ENCODE measurements at regions not wholly inside any gene's neighbourhood (a gene's known extent, or its start where the extent isn't known, plus 50 kb on each side); places are given as distances from the start of the nearest gene placed in this dataset.
"Not testable (repeated sequence)": the region's sequence is repeated elsewhere in the genome, so short reads cannot be mapped to it uniquely, and the experiment has no call there.

DNA sequence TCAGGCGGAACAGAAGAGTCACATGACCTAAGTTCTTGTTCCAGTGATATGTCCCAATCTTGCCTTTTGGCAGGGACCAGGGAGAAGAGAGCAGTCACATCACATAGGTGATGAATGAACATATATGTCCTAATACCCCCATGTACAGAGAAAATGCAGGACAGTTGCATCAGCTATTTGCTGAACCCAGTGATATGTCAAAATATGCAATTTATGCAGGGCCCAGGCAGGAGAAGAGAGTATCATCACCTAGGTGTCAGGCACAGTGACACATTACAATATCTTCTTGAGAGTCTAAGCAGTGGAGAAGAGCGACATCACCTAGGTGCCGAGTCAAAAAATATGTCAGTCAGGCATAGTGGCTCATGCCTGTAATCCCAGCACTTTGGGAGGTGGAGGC is 139.9 kb downstream of the ZNF675 start:
- H3K4me1 Mint-ChIP-seq (ENCODE audit: low read depth) = no peaks in the 10 kb centered on the region
- peaks cover 75% of the 10 kb centered on the region for H3K9me3 Mint-ChIP-seq
- no peaks in the 10 kb centered on the region for H3K36me3 Mint-ChIP-seq (ENCODE audit: low read depth)
- no peaks in the 10 kb centered on the region for H3K27me3 Mint-ChIP-seq (ENCODE audit: low read depth)
- no peak overlapping the region for H3K4me3 Mint-ChIP-seq
- no peak overlapping the region for H3K27ac Mint-ChIP-seq

GRCh38 chr19:23543351-23543750 is 143.7 kb downstream of the ZNF675 start:
- Mint-ChIP-seq H3K27ac (no peak overlapping the region), H3K4me1 (ENCODE audit: low read depth) (no peaks in the 10 kb centered on the region), H3K27me3 (ENCODE audit: low read depth) (no peaks in the 10 kb centered on the region), H3K9me3 (peaks cover 77% of the 10 kb centered on the region), H3K4me3 (no peak overlapping the region), H3K36me3 (ENCODE audit: low read depth) (no peaks in the 10 kb centered on the region)

- no peaks in the 10 kb centered on the region for H3K27me3 Mint-ChIP-seq (ENCODE audit: low read depth)
- H3K4me1 Mint-ChIP-seq (ENCODE audit: low read depth) = no peaks in the 10 kb centered on the region
- H3K4me3 Mint-ChIP-seq = no peak overlapping the region
- H3K9me3 Mint-ChIP-seq = peaks cover 73% of the 10 kb centered on the region
- H3K36me3 Mint-ChIP-seq (ENCODE audit: low read depth) = no peaks in the 10 kb centered on the region
- no peak overlapping the region for H3K27ac Mint-ChIP-seq
Measured at GRCh38 chr19:23542562-23542961, 144.4 kb downstream of the ZNF675 start.

DNA sequence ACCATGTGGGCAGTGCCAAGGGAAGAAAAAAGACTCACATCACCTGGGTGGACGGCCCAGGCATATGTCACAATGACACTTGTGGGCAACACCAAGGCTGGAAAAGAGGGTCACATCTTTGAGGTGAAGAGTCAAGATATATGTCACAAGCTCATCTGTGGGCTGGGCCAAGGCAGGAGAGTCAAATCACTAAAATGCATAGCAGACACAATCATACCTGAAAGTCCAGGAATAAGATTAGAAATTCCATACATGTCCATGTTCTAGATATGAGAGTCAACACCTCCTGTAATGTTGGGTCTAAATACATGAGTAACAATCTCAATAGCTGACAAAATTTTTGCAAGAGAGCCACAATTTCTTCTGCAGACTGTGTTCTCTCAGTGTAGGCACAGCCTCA is 145.0 kb downstream of the ZNF675 start:
- Mint-ChIP-seq H3K9me3 (peaks cover 68% of the 10 kb centered on the region), H3K4me1 (ENCODE audit: low read depth) (no peaks in the 10 kb centered on the region), H3K4me3 (no peak overlapping the region), H3K27me3 (ENCODE audit: low read depth) (no peaks in the 10 kb centered on the region), H3K27ac (no peak overlapping the region), H3K36me3 (ENCODE audit: low read depth) (no peaks in the 10 kb centered on the region)

DNA sequence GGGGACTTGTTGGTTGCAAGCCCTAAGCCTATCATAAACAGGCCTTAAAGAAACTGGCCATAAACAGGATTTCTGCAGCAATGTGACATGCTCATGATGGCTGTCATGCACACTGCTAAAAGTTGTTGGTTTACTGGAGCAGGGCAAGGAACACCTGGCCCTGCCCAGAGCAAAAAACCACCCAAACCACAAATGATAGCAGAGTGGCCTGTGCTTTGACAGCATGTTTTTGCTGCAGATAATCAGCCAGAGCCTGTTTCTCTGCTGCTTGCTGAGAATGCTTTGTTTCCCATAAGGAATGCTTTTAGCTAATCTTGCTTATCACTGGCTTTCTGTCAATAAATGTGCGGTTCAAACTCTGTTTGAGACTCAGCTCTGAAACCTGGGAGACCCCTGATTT is 144.9 kb upstream of the ZNF91 start:
- H3K27me3 Mint-ChIP-seq (ENCODE audit: low read depth); H3K4me3 Mint-ChIP-seq; H3K4me1 Mint-ChIP-seq (ENCODE audit: low read depth); H3K27ac Mint-ChIP-seq; H3K36me3 Mint-ChIP-seq (ENCODE audit: low read depth): not testable (repeated sequence)
- H3K9me3 Mint-ChIP-seq = peaks cover 60% of the 10 kb centered on the region

GRCh38 chr19:23539499-23539898 is 144.2 kb upstream of the ZNF91 start:
- no peaks in the 10 kb centered on the region for H3K4me1 Mint-ChIP-seq (ENCODE audit: low read depth)
- no peaks in the 10 kb centered on the region for H3K36me3 Mint-ChIP-seq (ENCODE audit: low read depth)
- peaks cover 55% of the 10 kb centered on the region for H3K9me3 Mint-ChIP-seq
- no peaks in the 10 kb centered on the region for H3K27me3 Mint-ChIP-seq (ENCODE audit: low read depth)
- H3K4me3 Mint-ChIP-seq = no peak overlapping the region
- H3K27ac Mint-ChIP-seq = no peak overlapping the region

- not testable (repeated sequence) for H3K4me1 Mint-ChIP-seq (ENCODE audit: low read depth); H3K4me3 Mint-ChIP-seq; H3K36me3 Mint-ChIP-seq (ENCODE audit: low read depth); H3K27me3 Mint-ChIP-seq (ENCODE audit: low read depth); H3K27ac Mint-ChIP-seq
- peaks cover 47% of the 10 kb centered on the region for H3K9me3 Mint-ChIP-seq
Measured at GRCh38 chr19:23537136-23537535, 141.9 kb upstream of the ZNF91 start.

- H3K4me3 Mint-ChIP-seq; H3K27ac Mint-ChIP-seq; H3K4me1 Mint-ChIP-seq (ENCODE audit: low read depth); H3K27me3 Mint-ChIP-seq (ENCODE audit: low read depth); H3K36me3 Mint-ChIP-seq (ENCODE audit: low read depth): not testable (repeated sequence)
- peaks cover 44% of the 10 kb centered on the region for H3K9me3 Mint-ChIP-seq
Measured at GRCh38 chr19:23536341-23536740, 141.1 kb upstream of the ZNF91 start.

- not testable (repeated sequence) for H3K36me3 Mint-ChIP-seq (ENCODE audit: low read depth); H3K4me3 Mint-ChIP-seq; H3K4me1 Mint-ChIP-seq (ENCODE audit: low read depth); H3K27me3 Mint-ChIP-seq (ENCODE audit: low read depth); H3K27ac Mint-ChIP-seq
- peaks cover 43% of the 10 kb centered on the region for H3K9me3 Mint-ChIP-seq
Measured at GRCh38 chr19:23535901-23536300, 140.6 kb upstream of the ZNF91 start.

- H3K36me3 Mint-ChIP-seq (ENCODE audit: low read depth); H3K4me3 Mint-ChIP-seq; H3K4me1 Mint-ChIP-seq (ENCODE audit: low read depth); H3K27ac Mint-ChIP-seq; H3K27me3 Mint-ChIP-seq (ENCODE audit: low read depth): not testable (repeated sequence)
- H3K9me3 Mint-ChIP-seq = peaks cover 49% of the 10 kb centered on the region
Measured at GRCh38 chr19:23533441-23533840, 138.2 kb upstream of the ZNF91 start.

GRCh38 chr19:23531976-23532375 is 136.7 kb upstream of the ZNF91 start:
- peaks cover 57% of the 10 kb centered on the region for H3K9me3 Mint-ChIP-seq
- H3K36me3 Mint-ChIP-seq (ENCODE audit: low read depth) = no peaks in the 10 kb centered on the region
- no peak overlapping the region for H3K4me3 Mint-ChIP-seq
- H3K27ac Mint-ChIP-seq = no peak overlapping the region
- H3K4me1 Mint-ChIP-seq (ENCODE audit: low read depth) = no peaks in the 10 kb centered on the region
- no peaks in the 10 kb centered on the region for H3K27me3 Mint-ChIP-seq (ENCODE audit: low read depth)

DNA sequence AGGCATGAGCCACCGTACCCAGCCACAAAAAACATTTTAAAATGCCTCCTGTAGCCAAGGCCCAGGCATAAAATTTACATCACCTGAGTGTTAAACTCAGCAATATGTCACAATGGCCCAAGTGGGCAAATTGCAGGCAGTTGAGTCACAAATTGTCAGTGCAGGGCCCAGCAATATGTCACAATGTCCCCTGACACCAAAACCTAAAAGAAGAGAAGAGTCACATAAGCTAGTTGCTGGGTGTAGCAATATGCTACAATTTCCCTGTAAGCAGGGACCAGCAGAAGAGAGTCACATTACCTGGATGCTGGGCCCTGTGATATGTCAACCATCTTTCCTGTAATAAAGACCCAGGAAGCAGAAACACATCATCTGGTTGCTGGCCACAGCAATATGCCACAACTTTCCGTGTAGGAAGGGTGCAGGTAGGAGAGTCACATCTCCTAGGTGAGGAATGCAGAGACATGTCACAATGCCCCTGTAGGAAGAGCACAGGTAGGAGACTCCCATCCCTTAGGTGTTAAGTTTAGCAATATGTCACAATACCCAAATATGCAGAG is 136.0 kb upstream of the ZNF91 start:
- Mint-ChIP-seq H3K4me1 (ENCODE audit: low read depth) (no peaks in the 10 kb centered on the region), H3K27ac (no peak overlapping the region), H3K36me3 (ENCODE audit: low read depth) (no peaks in the 10 kb centered on the region), H3K9me3 (peaks cover 56% of the 10 kb centered on the region), H3K27me3 (ENCODE audit: low read depth) (no peaks in the 10 kb centered on the region), H3K4me3 (no peak overlapping the region)

GRCh38 chr19:23528376-23528775 is 133.1 kb upstream of the ZNF91 start:
- H3K4me1 Mint-ChIP-seq (ENCODE audit: low read depth) = no peaks in the 10 kb centered on the region
- no peaks in the 10 kb centered on the region for H3K27me3 Mint-ChIP-seq (ENCODE audit: low read depth)
- H3K36me3 Mint-ChIP-seq (ENCODE audit: low read depth) = no peaks in the 10 kb centered on the region
- H3K27ac Mint-ChIP-seq = no peak overlapping the region
- peaks cover 57% of the 10 kb centered on the region for H3K9me3 Mint-ChIP-seq
- H3K4me3 Mint-ChIP-seq = no peak overlapping the region

DNA sequence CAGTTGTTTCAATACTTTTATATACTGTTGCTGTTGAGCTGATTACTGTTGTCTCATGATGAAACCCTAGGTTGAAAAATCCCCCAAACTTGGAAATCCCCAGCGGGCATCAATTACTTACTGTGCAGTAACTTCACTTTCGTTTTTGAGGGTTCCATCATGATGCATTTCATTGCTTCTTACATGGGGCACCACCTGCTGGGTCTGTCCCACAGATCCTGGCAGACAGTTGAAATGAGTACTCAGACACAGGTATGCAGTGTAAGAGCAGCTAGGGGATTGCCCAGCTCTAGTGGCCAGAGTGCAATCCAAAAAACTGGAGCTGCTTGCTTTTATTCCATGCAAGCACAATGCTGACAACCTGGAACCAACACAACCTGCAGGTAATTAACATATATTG is 132.5 kb upstream of the ZNF91 start:
- no peaks in the 10 kb centered on the region for H3K27me3 Mint-ChIP-seq (ENCODE audit: low read depth)
- H3K36me3 Mint-ChIP-seq (ENCODE audit: low read depth) = no peaks in the 10 kb centered on the region
- H3K4me3 Mint-ChIP-seq = no peak overlapping the region
- peaks cover 55% of the 10 kb centered on the region for H3K9me3 Mint-ChIP-seq
- no peaks in the 10 kb centered on the region for H3K4me1 Mint-ChIP-seq (ENCODE audit: low read depth)
- no peak overlapping the region for H3K27ac Mint-ChIP-seq

DNA sequence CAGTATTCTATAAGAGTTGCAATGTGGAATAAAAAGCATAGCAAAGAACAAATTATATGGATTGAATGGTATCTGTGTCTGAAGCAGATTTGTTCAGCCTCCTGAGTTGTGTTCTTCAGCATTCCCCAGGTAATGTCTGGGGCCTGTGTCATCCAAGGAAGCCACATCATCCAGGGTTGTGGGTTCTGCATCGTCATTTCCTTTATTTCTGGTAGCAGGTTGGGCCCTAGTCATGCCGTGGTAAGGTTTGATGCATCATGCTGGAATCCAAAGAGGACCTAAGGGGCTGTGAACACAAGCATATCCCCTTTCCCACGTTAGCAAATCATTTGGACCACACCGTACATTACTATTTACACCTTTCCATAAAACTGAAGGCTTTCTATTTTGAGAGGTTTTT is 131.0 kb upstream of the ZNF91 start:
- Mint-ChIP-seq H3K27ac (no peak overlapping the region), H3K4me3 (no peak overlapping the region), H3K27me3 (ENCODE audit: low read depth) (no peaks in the 10 kb centered on the region), H3K36me3 (ENCODE audit: low read depth) (no peaks in the 10 kb centered on the region), H3K4me1 (ENCODE audit: low read depth) (no peaks in the 10 kb centered on the region), H3K9me3 (peaks cover 58% of the 10 kb centered on the region)

DNA sequence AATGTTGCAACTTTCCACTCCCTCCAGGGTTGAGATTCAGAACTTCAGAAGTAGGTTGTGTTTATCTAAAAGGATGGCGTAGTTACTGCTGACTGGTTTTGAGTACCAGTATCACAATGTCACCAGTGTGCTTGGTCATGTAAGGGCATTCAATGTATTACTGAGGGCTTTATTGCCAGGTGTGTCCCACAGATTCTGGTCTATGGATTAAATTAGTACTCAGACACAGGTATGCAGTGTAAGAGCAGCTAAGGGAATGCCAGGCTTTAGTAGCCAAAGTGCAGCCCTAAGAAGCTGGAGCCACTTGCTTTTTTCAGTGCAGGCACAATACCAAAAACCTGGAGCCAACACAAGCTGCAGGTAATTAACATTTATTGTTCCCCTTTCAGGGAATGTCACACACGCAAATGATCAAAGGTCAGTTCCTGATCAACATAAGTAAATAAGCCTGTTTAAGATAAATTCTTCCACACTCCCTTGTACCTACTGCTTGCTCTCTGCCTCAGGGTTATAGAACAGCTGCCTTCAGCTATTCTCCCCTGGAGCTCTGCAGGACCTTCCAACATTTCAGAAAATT is 130.1 kb upstream of the ZNF91 start:
- H3K9me3 Mint-ChIP-seq = peaks cover 62% of the 10 kb centered on the region
- H3K27ac Mint-ChIP-seq = no peak overlapping the region
- no peaks in the 10 kb centered on the region for H3K27me3 Mint-ChIP-seq (ENCODE audit: low read depth)
- H3K4me1 Mint-ChIP-seq (ENCODE audit: low read depth) = no peaks in the 10 kb centered on the region
- H3K36me3 Mint-ChIP-seq (ENCODE audit: low read depth) = no peaks in the 10 kb centered on the region
- H3K4me3 Mint-ChIP-seq = no peak overlapping the region
